ENCODE measurements at regions not wholly inside any gene's neighbourhood (a gene's known extent, or its start where the extent isn't known, plus 50 kb on each side); places are given as distances from the start of the nearest gene placed in this dataset.

DNA sequence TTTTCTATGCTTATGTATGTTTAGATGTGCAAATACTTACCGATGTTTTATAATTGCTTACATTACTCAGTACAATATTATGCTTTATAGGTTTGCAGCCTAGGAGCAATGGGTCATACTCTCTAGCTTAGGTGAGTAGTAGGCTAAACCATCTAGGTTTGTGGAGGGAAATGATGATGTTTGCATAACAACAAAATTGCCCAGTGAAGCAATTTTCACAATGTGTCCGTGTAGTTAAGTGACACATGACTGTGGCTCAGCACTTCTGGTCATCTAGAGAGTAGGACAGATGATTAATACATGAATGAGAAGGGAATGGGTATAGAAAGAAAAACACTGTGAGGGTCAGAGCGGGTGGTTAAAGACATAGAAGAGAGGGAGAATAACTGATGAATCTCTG lies 2116.2 kb upstream of the PIK3C3 start:
- DNase-seq, result no peak

DNA sequence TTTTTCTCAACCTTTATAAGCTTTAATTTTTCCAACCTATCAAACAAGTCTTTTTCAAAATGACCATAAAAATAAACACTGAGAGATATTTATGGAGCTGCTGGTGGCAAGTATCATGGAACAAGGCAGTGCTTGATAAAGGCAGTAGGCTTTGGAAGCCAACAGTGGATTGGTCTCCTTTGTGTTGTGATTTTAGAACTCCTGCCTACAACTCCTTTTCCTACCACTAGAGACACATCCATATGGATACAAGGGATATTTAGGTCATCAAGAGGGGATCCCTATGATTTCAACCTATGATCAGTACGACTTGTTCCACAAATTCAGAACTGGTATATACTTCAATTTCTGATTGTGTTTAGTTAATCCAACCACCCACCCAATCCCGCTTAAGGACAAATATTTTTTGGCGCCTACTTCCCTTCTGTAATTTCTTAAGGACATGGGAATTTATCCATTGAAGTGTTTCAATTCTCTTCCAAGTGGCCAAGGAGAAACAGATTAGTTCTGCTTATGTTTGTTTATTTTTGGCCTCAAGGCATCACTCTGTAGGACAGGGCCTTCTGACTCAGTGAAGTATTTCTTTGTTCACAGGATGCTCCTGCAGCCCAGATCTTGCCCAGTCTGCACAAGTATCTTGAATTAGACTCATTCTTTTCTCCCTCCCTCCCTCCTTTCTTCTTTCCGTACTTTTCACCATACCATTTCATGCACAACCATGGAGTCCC lies 2119.6 kb upstream of the PIK3C3 start:
- no peak for DNase-seq

DNA sequence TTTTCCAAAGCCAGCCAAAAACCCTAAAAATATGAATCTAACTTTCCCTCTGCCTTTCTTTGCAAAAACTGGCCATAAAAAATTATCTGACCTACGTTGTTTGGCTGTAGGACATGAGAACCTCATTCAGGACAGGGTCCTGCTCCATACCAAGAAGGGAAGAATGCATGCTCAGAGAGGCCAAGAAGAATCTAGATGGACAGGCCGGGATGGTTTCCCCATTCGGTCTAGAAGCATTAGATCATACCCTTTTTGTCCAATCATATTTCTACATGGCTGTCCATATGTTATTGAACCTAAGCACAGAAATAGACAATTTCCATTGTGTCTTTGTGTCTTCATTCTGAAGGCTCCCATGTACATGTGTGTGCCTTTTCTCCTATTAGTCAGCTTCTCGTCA lies 2120.4 kb upstream of the PIK3C3 start:
- DNase-seq, result no peak

DNA sequence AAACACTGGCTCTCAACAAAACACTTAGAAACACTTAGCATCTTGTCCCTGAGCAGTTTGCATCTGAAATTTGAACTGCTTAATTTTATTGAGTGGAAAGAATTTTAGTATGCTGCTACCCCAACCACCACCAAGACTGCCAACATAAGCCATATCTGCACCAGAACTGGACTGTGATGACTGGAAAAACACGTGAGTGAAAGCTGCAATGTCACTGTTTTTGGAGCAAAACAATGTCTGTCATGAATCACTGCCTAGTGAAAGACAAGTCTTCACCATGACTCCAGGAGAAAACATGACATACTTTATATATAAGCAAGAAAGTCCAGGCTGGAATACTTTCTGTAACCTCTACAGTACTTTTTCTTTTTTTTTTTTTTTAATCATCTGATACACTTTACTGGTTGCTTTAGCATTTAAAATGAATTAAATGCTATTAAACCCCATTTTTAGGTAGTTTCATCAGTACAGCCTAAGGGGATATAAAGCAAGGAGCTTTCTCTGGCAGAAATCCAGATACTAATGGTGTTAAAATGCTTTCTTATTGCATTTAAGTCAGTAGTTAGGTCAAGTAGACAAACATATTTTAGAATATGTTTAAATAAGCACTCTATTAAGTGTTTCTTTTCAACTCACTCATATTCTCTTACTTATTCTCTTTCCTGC lies 2129.4 kb upstream of the PIK3C3 start:
- no peak for DNase-seq

DNA sequence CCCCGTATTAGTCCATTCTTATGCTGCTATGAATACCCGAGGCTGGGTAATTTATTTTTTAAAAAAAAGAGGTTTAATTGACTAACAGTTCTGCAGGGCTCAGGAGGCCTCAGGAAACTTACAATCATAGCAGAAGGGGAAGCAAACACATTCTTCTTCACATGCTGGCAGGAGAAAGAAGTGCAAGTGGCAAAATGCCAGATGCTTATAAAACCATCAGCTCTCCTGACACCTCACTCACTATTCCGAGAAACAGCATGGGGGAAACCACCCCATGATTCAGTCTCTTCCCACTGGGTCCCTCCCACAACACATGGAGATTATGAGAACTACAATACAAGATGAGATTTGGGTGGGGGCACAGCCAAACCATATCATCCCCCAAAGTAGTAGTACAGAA lies 2148.5 kb upstream of the PIK3C3 start:
- DNase-seq, result peak in 1 of 2 experiments; percentile 17

DNA sequence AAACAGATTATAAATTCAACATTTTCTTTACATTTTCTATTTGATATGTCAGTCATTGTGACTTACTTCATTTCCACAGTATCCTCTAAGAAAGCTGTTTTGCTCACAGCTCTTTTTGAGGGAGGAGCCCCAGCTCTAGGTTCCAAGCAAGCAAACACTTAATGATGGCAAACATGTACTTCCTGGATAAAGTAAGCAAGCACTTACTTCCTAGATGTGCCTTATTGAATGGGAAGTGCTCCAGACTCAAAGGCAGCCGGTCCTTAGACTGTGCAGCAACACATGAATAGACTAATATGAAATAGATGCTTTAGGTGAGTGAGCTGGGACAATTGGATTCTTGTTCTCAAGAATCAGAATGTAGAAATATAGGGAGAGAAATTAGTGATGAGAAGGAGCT lies 2149.8 kb upstream of the PIK3C3 start:
- no peak for DNase-seq

DNA sequence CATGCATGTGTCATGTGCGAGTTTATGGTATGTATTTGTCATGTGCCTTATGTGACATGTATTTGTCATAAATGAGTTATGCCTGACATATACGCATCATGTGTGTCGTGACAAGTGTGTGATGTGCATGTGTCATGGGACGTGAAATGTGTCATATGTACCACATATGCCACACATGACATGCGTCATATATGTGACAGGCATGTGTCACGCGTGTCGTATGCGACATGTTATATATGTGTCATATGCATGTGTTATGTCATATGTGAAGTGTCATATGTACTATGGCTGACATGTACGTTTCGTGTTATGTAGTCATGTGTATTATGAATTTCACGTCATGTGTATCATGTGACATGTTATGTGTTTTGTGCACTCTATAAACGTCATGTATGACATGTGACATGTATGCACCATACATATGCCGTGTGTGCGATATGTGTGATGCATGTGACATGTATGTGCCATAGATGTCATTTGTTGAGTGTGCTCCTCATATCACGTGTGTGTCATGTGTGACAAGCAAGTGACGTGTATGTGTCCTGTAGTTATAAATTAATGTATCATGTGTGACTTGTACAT lies 2152.3 kb upstream of the PIK3C3 start:
- no peak for DNase-seq

DNA sequence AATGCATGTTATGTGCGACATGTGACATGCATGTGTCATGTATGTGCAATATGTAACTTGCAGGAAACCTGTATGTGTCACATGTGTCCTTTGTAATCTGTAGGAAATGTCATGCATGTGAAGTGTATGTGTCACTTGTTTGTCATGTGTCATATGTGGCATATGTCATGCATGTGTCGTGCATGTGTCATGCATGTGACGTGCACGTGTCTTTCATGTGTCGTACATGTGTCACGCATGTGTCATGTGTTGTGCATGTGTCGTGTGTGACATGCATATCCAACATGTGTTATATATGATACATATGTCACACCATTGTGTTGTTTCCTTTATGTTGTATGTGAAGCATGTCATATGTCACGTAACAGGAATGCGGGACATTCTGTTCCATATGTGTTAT lies 2153.2 kb upstream of the PIK3C3 start:
- DNase-seq, result no peak

DNA sequence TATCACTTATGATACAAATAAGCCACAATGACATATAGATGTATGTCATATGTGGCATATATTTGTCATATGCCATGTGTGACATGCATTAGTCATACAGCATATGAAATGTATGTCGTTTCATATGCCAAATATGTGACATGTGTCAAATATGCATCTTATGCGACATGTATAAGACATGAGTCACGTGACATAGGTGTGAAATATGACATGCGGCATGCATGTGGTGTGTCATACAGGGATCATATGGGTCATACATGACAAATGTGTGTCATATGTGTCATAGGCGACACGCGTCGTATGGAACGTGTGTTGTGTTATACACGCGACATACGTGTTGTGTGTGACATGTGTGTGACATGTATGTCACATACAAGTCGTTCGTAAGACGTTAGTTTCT lies 2154.0 kb upstream of the PIK3C3 start:
- DNase-seq, result no peak

DNA sequence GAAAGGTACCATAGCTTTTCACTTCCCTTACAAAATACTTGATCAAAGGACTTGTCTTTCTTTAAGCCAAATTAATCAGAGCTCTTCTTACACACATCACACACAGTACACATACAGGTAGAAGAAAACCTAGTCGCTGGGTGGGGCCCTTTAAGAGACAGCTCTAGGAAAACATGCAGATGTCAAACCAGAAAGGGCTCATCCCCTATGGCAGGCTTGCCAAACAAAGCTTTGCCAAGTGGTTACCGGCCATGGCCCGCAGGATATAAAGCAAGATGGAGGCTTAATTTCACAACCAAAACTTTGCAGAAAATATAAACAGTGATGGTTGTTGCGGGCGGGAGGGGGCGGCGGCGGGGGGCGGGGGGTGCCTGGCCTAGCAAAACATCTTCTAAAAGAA lies 2156.0 kb upstream of the PIK3C3 start:
- peak in 1 of 2 experiments; percentile 14 for DNase-seq

DNA sequence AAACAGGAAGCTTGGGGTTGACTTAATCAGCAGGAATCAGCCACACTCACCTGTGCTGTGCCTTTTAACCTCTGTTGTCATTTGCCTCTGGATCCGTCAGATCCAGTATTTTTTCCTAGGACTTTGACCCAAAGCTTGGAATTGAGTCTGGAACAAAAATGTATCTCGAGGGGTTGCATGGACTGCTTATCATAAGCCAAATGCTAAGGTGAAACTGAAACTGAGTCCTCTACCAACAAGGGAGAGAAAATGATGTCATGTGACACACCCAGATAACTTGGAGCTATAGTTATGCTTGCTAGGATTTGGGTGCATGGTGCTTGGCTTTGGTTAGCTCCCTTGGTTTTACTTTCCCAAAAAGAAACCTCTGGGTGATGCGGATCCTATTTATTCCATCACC lies 2158.6 kb upstream of the PIK3C3 start:
- DNase-seq, result no peak

DNA sequence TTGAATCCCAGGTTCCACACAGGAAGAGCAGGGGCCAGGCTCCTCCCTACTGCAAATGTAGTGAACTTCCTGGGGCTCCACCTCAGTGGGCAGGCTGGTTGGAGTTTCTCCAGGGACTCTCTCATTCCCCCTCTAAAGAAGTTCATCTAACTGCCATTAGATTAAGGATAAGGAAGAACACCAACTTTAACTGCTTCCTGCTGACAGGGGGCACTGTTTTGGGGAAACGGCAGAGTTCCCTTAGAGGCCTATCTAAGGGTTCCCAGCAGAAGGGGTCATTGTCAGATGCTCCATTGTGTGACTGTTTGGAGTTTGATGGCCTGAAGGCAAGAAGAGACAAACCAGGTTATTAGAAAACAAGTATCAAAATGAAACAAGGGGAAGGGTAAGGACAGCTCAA lies 2159.7 kb upstream of the PIK3C3 start:
- no peak for DNase-seq

DNA sequence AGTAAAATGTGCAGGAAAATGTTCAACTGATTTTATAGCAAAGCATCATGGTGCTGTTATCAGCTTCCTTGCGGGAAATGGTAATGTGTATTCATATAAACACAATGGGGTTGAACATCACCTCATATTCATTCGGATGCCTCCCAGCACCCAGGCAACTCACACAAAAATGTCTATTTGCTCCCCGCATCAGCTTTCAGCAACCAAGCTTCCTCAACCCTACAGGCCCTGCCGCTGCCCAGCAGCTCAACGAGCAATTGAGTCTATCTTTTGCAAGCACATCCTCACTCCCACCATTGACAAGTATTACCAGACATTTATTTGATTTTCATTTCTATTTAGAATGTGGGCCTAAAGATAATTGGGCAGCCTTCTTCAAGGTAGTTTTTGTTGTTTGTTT lies 2161.4 kb upstream of the PIK3C3 start:
- DNase-seq, result no peak

DNA sequence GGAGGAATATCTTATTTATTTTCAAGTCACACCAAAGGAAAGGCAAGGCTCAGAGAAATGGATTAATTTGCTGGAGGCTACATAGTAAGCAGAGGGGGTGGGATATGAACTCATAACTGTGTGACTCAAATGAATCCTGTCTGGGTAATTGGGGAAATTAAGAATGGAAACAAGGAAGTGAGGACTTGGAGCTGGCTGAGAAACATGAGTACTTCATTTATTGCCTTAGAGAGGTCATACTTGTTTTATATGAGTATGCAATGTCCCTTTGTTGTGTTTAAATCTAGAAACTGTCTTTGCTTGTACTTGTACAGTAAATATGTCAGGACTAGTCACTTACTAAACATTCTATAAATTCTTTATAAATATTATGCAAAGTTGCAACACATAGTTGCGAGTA lies 2166.7 kb upstream of the PIK3C3 start:
- DNase-seq, result no peak

DNA sequence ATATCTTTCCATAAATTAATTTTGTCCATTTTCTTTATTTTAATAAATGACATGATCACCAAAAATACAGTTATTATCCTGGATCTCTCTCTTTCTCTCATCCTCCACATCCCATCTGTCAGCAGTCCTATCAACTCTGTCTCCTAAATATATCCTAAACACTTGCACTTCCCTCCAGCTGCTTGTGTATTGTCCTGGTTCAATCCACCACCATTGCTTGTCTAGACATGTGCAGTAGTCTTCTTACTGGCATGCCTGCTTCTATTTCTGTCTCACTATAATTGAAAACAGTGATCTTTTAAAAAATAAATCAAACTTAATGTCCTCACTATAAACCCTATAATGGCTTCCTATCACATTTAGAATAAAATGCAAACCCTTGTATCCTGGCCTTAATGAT lies 2168.6 kb upstream of the PIK3C3 start:
- DNase-seq, result peak in 1 of 2 experiments; percentile 46

DNA sequence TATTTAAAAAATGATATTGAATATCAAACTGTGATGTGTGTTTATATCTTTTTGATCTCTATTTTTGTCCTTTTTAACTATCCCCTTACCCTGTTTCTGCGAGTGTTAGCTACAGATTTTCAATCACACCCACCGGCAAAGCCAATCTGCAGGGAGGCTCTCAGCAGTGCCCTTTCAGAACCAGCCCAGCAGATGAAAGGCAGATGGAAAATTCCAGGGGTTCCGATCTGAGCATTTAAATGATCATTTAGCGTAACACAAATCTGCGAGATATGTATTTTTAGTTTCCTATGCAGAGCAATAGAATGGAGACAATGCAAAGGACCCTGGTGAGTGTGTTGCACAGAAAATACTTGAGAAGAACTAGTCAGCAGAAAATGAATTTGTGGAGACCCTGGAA lies 2170.5 kb upstream of the PIK3C3 start:
- DNase-seq, result no peak

DNA sequence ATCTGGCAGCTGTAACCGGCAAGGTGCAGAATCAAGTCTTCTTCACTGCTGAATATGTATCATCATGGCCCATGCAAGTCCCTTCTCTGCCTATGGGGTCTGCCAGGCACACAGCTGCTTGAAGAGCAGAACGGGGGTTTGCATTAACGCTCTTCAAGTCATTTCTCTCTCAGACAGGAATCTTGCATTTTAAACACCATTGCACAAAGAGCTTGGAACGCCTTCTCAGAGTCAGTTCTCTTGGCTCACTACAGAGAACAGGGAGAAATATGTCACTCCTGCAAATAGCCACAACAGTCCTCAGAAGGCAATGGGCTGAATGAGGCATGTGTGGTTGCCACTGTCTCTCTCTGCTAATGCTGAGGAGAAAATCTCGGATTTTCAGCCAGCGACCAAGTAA lies 2173.5 kb upstream of the PIK3C3 start:
- DNase-seq, result no peak

DNA sequence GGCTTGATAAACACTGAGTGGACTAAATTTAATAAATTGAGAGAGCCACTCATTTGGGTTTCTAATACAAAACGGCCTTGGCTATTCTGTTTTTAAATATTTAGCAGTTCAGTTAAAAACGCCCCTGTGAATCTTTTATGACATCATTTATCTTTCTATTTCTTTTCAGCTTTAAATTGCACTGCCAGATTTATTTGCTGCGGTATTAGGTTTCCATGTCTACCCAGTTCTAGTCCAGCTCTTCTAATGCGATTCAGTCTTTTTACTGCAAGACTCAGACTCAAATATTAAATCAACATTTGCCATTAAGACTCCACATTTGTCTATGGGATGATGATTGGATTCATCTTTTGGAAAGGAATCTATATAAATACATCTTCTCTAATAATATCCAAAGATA lies 2174.3 kb upstream of the PIK3C3 start:
- DNase-seq, result no peak

DNA sequence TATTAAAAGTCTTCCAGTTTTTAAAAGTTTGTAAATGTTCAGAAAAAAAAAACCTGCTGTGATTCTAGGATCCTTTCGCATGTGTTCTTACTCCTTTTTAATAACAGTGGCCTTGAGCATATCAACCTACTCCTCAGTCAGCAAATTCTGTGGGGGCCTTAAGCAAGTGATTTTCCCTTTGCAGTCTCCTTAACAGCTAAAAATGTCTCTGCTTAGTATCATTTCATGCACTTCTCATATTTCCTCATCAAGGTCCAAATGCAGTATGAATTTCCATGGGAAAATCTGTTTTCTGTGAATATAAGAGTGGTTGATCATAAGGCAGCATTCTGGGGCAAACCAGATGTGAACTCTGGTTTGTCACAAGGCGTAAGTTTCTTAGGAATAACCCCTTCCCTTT lies 2175.1 kb upstream of the PIK3C3 start:
- DNase-seq, result no peak

DNA sequence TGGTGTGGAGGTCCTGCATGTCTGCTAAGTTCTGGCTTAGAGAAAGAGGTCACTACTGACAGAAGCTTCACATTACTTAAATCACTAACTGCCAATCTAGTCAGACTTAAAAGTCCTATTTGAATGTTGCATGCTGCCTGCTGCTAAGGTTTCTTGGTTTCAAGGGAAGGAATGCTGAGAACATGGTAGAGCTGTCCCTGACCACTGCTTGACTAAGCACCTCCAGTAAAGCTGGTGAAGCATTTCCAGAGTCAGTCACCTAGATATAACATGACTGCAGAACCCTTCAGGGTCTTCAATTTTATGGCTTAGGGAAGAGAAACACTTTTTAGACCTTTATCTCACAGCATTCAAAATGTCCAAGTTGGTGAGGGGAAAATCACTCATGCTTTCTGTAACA lies 2178.3 kb upstream of the PIK3C3 start:
- DNase-seq, result no peak

DNA sequence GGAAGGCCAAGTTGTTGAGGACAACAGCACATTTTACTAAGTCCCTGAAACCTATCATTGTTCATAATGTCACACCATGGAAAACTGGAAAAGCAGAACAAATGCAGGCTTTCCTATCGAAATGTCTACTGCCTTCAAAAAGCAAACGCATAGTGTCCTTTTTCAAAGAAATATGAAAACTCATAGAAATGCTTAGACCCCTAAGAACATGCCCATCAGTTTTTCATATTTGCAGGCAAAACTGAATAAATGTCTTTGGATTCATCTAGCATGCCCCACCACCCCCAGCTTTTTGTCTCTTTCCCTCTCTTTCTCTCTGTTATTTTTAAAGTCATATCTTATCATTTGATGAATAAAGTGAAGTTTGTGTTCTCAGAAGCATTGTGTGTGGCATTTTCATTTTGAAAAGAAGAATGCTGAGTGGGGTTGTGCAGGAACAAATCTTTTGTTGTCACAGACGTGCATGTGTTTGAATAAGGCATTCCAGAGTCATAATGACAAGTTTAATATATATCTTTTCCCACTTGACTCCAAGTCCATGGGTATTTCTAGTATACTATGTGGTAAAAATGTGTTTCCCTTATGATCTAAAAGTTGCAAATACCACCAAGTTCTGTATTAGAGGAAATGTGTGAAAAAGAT lies 2180.0 kb upstream of the PIK3C3 start:
- no peak for DNase-seq

DNA sequence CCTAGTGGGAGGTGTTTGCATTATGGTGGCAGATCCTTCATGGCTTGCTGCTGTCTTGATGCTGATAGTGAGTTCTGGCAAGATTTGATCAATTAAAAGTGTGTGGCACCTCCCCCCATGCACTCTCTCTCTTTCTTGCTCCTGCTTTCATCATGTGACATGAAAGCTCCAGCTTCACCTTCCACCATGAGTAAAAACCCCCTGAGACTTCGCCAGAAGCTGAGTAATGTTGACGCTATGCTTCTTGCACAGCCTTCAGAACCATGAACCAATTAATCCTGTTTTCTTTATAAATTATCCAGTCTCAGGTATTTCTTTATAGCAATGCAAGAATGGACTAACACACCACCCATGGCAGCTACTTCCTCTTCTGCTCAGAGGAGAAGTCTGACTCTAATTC lies 2181.4 kb upstream of the PIK3C3 start:
- DNase-seq, result no peak

DNA sequence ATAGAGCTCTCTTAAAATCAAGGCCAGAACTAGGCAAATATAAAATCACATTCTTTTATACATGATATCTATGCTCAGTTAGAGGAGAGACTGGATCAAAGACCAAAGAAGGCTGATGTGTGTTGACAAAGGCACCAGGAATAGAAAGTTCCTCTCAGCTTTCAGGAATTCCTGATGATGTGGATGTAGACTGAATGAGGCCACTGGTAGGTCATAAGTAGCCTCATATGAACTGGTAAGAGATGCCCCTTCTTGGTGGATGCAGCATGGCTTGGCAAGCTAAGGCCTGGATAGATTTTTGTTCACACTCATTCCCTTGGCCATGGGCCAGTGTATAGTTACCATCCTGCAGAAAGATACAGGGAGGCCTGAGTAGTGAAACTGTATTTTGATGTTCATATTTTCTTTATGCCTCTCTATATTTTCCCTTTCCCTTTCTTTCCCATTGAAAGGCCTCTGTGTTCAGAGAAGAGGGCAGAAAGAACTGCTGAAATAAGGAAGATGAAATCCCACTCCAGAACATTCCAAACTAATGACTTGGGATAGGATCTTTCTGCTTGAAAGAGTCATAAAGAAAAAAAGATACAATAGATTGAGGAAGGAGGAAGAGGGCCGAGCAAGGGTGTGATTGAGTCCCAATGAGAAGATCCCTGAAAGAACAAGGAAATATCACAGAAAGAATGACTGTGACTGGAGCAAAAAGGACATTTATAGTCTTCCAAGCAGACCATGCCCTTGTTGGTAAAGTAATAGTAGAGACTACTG lies 2182.7 kb upstream of the PIK3C3 start:
- no peak for DNase-seq
